ENCODE measurements at regions not wholly inside any gene's neighbourhood (a gene's known extent, or its start where the extent isn't known, plus 50 kb on each side); places are given as distances from the start of the nearest gene placed in this dataset.
A peak's percentile ranks its signal among the peaks of the same experiment; 100 is the strongest.

DNA sequence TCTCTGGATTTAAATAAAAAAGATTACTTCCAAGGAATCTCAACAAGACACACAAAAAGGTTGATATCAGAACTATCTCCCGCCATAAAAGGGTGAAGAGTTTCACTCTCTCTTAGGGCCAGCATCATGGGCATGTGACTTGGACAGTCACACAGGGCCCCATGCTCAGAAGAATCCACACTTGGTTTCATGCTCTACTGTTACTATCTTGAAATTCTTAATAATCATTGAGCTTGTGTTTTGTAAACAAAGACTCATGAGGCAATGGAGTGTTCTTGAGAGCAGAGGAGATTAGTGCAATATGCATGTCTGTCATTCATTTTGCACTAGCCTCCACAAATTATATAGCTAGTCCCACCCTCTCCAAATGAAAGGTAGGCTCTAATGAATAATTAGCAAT, 58.4 kb downstream of the HMHB1 start:
- DNase-seq (ENCODE audit: low read depth), result no peak

DNA sequence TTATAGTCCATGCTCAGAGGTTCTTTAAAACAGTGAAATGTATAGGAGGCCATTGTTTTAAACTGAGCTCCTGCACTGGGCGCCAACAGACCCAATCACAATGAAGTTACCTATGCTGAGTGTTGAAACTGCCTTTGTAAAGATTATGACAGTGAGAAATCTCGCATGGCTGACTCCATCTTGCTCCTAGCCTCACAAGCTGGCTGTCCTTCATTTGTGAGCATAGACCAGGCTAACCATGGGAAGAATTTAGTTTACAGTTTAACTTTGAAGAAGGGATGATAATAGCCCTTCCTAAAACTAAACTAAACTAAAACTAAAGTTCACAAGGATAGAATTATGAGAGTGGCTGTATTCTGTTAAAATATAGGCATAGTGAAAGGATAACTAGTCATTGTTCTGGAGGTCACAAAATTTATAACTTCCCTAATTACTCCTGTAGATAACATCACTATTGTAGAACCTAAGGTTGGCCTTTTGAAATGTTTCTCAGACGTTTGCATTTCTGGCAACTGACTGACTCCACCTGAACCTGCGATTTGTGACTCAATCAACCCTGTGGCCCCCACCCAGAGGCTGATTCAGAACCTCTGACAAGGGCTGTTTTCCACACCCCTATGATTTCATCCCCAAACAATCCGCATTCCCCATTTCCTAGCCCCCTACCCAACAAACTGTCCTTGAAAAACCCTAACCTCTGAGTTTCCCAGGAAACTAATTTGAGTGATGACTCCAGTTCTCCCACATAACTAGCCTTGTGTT, 59.1 kb downstream of the HMHB1 start:
- DNase-seq (ENCODE audit: low read depth), result peak; percentile 51

DNA sequence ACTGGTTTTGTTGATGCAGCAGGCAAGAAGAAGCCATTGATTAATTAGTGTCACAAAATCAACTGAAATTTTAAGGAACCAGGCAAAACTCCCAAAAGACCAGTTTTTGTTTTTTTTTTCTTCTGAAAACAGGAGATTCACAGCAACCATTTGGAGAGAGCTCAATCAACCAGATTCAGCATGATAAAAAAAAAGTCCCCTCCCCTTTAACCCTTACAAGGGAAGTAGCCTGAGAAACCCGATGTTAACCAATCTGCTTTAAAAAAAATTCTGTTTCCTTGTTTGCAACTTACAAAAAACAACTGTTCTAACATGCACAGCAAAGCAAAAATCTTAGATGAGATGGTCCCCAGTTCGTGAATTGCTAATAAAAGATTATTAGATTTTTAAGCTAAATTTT, 59.7 kb downstream of the HMHB1 start:
- DNase-seq (ENCODE audit: low read depth), result no peak

DNA sequence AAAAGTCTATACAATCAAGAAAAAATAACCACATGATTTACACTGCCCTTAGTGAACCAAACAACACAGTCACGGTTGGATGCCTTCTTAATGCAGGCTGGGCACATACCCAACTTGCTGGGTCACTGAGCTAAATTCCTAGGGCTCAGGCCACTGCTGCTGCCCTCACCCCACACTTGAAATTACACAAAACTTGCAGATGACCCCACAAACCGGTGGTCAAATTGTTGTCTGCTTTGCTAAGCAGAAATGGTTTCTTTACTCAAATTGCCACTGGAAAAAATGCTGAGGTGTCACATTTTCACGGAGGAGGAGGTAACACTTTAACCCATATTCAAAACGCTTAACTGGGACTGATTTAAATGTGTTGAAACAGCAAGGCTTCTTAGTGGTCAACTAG, 62.4 kb downstream of the HMHB1 start:
- DNase-seq (ENCODE audit: low read depth), result peak; percentile 26

DNA sequence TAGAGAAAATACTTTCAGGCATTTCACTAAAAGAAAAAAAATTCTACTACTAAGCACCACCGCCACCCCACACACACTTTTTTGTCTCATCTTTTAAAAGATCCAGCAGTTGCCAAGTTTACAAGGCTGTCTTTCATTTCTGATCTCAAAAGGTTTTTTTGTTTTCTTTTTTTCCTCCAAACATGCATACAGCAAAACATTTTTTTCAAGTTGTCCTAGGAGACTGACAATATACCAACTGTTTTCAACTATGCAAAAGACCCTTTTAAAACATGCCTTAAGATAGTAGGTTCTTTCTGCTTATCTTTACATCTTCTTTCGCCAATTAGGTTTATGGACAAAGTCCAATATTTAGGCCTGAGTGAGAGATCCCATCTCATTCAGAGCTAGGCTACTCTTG, 65.2 kb downstream of the HMHB1 start:
- no peak for DNase-seq (ENCODE audit: low read depth)

DNA sequence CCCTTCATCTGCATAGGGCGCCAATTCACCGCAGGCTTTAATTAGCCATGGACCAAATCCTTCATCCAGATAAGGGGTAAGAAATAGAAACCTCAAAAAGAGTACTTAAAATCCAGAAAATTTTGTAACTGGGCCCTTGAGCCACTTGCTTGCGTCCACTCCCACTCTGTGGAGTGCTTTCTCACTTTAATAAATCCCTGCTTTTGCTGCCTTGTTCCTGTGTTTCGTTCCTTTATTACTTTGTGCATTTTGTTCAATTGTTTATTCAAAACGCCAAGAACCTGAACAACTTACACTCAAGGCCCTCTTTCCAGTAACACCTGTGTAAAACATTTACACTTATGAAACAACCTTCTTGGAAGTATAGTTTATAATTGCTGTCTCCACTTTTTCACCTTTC, 66.5 kb downstream of the HMHB1 start:
- no peak for DNase-seq (ENCODE audit: low read depth)

DNA sequence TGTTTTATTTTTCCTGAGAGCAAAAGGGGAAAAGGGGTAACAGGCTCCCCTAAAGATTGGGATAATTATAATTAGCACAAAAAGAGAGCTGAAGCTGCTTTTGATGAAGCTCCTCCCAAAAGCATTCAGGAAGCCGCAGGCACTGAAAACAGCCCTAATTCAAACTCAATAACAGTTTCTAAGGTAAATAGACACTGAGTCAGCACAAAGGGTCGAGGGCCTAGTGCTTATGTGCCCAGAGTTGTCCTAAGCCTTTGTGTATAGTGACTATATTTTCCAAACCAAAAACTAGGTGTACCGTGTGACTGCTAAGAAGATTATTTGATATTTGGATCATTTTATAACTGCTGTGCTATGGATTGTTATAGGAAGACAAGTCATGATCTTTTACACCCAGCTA, 67.7 kb downstream of the HMHB1 start:
- DNase-seq (ENCODE audit: low read depth), result no peak

DNA sequence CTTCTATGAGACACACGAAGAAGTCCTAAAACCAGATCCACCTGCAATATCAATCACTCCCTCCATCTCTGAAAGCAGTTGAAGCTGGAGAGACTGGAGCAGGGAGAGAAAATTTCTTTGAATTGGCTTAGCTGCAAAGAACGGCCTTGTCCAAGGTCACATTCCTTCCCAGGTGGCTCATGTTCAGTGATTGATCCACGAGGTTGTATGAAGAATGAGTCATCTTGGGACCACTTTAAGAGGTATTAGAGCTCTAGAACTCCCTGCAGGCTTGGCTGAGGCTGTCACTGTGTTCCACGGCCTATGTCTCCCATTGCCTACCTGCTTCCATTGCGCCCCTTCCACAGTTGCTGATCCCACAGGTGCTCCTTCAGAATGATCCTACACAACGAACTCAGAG, 68.2 kb downstream of the HMHB1 start:
- peak; percentile 62 for DNase-seq (ENCODE audit: low read depth)

DNA sequence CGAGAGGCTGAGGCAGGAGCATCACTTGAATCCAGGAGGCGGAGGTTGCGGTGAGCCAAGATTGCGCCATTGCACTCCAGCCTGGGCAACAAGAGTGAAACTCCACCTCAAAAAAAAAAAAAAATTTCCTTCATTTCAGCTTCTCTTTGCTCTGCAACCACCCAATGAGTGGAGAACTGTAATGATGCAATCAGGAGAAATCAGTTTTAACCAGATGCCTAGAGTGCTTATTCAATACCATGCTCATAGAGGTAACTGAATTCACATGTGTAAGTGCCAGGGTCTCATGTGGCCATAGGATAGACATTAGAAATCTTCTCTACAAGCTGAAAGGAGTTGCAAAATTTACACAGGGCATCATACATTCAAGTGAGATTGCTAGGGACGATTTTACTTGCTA, 70.6 kb downstream of the HMHB1 start:
- DNase-seq (ENCODE audit: low read depth), result peak; percentile 11

DNA sequence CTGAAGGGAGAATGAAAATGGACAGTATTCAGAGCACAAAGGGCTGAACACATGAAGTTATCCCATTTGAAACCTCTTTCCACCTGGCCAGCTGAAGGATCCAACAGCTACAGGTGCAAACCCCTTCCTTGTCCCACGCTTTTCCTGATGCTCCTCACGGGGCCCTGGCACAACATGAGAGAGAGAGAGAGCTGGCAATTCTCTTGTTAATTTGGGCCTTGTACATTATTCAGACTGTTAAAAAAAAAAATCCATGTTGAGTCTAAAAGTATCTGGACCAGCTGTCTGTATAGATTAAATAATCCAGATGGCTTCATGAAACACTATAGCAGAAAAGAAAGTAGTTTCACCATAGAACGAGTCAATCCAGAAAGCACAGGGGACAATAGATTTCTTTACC, 74.1 kb downstream of the HMHB1 start:
- DNase-seq (ENCODE audit: low read depth), result no peak

DNA sequence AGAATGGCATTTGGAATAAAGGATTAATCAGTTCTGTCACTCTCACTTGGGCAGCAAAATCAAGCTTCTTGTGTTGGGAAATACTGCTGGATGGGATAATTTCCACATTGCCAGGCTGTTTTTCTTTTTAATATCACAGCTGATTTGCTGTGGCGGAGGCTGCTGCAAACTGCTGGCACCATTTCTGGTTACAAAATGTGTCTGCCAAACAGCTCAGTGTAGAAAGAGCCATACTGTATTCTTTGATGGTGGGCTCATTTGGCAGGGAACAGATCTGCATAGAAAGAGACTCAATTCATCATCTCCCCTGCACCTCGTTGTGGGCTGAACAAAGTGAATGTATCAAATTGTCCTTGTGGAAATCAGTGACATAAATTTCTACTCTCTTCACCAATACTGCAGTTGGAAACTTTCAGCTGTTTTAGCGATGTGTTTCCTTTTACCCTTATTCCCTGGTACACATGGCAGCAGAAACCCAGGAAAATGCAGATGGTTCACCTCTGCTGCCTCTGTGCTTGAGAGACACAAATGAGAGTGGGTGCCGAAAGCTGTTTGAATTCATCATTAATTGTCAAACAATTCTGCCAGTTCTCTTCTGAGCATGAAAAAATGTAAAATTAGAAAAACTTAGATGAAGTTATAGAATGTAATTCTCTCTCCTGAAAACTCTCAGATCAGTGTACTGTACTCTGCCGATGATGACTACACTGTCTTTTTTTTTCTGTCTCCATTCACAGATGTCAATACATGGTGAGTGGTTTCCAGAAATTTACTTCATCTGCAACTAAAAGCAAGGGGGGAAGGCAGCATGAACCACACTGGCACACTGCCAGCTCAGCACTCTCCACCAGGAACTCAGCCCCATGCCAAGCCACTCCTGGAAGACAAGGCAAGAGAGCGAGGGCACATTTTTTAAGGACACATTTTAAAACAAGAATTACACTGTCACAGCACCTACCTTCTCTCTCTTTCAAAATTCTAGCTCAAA, 75.0 kb downstream of the HMHB1 start:
- DNase-seq (ENCODE audit: low read depth), result peak; percentile 45

DNA sequence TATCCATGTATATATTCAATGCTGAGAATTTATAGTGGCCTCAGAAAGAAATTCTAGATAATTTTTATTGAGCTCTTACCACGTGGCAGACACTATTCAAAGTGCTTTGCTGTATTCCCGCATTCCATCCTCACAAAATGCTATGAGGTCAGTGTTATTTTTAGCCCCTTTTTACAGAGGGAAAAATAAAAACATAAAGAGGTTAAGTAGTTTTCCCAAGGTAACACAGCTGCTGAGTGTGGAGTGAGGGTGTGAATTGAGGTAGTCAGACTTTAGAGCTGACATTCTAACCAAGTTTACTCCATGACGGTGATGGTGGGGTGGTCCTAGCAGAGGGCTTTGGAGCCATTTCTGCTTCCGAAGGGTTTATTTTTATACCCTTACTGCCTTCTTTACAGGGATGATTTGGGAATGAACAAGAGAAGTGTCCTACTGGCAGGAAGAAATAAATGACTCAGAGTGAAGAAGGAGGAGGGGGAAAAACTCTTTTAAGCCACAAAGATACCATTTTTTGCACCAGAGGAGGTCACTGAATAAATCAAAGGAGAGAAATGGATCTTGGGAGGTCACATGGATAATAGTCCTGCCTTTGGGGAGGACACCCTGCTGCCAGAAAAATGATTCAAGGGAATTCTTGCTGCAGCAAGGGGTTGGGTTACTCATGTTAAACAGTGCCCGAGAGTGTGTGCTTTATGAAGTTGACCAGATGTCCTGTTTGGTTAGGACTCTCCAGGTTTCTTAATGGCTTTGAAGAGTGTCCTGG, 76.1 kb downstream of the HMHB1 start:
- DNase-seq (ENCODE audit: low read depth), result peak; percentile 56

DNA sequence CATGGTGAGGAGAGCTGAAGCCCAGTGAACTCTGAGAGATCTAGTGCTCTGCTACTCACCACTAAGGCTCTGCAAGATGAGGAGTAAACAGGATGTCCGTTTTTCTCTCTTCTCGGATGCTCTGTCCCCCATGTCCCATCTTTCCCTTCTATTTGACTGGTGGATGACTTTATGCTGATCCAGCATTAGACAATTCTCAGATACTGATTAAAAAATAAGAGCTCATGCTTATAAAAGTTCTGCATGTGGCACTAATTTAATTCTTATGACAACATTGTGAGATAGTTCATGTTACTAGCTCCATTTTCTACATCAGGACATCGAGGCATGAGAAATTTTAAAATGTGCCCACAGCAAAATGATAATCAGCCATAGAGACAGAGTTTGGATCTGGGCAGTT, 77.0 kb downstream of the HMHB1 start:
- DNase-seq (ENCODE audit: low read depth), result no peak

DNA sequence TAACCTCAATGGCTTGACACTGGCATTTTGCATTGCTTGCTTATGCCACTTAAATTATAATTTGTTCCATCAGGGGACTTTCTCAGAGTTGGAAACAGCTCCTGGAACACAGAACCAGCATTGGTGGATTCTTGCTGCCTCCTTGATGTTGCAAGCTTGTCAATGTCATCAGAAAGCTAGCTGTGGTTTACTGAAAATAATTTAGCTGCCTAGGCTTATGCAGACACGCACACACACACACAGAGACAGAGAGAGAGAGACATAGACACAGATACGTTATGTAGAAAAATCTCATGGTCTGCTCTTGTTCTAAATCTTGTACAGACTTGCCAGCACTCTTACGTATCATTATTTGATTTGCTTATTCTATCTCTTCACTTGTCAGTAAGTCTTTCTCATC, 78.0 kb downstream of the HMHB1 start:
- DNase-seq (ENCODE audit: low read depth), result no peak

DNA sequence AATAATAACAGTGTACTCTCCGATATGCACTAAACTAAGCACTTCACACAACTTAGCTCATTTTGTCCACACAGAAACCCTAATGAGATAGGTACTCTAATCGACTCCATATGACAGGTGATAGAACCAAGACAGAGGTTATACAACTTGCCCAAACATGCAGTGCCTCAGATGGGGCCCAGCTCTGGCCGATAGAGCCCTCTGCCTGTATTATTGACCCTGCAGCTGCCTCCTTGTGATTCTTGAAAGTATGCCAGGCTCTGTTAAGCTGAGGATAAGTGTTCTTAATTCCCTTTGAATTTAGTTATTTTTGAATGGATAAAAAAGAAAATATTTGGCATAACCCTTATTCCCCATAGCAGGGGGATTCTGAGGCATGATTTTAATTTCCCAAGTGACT, 78.5 kb downstream of the HMHB1 start:
- DNase-seq (ENCODE audit: low read depth), result no peak

DNA sequence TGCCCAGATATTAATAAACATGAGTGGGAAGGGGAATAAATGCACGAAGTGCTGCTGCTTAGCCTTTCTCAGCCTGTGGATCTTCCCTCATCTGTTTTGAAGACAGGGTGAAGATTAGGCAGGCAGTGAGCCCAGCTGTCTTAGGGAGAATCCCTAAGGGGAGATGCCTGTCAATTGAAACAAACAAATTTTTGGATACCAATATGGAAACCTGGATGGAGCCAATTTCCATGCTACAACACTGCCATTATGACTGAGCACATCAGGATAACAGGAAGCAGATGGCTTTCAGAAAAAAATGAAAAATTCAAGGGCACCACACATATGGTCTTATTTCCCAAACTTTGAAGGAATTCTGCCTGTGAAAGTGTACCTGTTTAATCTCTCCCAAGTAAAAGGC, 80.3 kb downstream of the HMHB1 start:
- DNase-seq (ENCODE audit: low read depth), result no peak

DNA sequence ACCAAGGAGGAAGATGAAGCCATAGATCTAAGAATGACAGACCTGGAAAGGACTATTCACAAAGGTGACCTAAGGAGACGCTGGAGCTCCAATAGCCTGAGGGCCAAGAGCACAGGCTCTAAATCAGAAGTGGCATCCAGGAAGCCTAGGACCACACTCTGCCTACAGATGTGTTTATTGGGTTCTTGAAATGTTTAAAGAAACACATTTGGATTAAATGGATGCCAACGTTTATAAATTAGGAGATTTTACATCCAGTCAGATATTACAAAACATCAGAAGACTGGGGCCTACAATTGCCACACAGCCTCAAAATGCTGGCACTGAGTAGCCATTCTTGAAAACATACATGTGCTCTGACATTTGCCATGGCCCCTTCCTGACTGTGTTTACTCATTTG, 80.9 kb downstream of the HMHB1 start:
- no peak for DNase-seq (ENCODE audit: low read depth)

DNA sequence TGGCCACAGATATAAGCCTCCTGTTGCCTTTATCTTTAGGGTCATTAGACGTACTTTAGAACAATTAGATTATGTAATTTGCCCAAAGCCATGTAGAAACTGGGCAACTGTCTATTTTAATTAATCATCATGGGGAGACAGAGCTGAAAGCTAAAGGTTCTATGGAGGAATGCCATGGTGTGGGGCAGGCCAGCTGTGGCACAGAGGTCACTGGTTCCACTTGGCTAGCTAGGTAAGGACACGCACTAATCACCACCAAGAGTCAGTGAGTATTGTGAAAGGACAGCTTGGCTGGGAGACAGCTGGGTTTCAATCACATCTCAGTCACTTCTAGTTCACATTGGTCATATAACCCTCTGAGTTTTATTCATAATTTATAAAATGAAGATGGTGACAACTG, 81.7 kb downstream of the HMHB1 start:
- no peak for DNase-seq (ENCODE audit: low read depth)

DNA sequence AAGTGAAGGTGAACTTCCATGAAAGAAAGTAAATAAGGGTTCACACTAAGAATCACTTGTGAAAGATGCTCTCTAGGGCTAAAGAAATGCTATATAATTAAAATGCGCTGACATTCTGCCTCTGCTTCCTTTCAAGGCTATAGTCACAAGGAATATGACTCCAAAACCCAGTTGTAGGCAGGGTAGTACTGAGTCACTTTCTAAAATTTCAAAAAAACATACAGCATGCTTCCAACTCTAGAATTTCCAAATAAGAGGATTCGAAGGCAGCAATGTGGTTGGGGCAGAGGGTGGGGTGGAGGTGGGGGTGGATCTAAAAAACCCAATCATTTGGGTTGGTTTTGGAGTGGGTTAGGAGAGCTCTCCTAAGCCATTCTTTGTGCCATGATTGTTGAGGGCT, 84.6 kb downstream of the HMHB1 start:
- no peak for DNase-seq (ENCODE audit: low read depth)

DNA sequence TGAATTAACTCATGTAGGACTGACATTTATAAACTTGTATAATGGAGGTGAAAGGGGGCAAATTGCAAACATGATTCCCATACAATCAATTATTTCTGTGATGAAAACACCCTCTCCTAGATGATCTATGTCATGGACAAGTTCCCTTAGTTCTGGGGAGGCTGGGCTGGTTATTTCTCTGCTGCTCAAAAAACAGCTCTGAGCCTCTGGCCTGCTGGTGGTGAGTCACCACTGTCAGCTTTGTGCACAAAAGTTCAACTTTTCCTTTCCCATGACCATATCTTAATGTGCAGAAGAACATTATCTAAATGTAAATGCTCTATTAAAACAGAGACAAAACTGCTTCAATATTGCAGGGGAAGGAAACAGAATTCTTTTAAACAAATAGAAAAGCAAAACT, 85.0 kb downstream of the HMHB1 start:
- peak; percentile 52 for DNase-seq (ENCODE audit: low read depth)

DNA sequence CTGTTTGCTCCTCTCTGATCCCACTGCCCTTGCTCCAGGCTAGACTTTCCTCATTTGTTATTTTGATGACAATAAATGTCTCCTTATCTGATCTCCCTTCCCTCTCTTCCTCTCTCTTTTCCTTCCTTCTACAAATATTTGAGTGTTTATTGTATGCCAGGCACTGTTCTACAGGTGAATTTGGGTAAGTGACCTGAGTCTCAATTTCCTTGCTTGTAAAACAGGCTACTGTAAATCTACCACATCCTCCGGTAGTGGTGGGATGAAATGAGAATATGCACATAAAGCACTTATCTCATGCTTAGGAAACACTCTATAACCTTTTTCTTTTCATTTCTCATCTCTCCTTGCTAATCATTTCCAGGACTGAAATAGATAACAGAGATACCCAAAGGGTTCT, 86.4 kb downstream of the HMHB1 start:
- DNase-seq (ENCODE audit: low read depth), result no peak

DNA sequence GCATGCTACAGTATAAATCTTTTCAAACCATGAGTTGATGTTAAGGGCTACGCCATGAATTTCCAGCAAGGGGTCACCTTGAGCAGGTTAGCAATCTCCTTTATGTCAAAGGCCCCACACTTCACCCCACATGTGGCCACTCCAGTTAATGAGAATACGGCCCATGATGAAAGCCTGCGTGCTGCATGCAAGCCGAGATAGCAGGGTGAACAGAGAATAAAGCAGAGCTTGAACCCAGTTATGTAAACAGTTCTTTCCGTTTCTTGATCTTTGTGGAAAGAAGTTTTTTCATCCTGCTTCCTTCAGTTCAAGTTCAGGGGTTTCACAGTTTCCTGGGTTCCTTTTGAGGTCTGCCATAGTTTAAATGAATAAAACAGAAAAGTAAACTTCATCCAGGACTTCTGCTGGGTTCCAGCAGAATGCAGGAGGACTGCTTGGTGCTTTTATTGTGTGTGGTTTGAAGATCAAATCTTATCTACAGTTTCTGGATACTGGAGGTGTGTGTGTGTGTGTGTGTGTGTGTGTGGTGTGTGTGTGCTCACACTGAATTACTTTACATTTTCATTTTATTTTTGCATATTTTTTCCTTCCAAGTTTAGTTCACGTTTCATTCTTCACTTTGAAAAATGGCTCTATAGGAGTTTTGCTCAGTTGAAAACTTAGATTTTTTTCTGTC, 87.1 kb downstream of the HMHB1 start:
- no peak for DNase-seq (ENCODE audit: low read depth)
